ENCODE measurements at regions not wholly inside any gene's neighbourhood (a gene's known extent, or its start where the extent isn't known, plus 50 kb on each side); places are given as distances from the start of the nearest gene placed in this dataset.

GRCh38 chr3:22685597-22685996, 517.5 kb upstream of the UBE2E2 start:
- Mint-ChIP-seq H3K4me1 (no peaks in the 10 kb centered on the region), H3K27me3 (ENCODE audit: low read depth) (no peaks in the 10 kb centered on the region), H3K4me3 (no peak overlapping the region), H3K36me3 (ENCODE audit: insufficient read depth in 1 of 3, low read depth in 3 of 3) (no peaks in the 10 kb centered on the region; a peak in 2 of 7 replicates), H3K9me3 (peaks cover 0 to 2% of the 10 kb centered on the region in 2 experiments; a peak in 2 of 5 replicates), H3K27ac (no peak overlapping the region)
- Histone ChIP-seq H3K18ac (ENCODE audit: insufficient read length, low read depth, low read length) (no peak overlapping the region), H3K23ac (ENCODE audit: insufficient read length, low read depth, low read length) (no peak overlapping the region), H2AFZ (ENCODE audit: low read length) (no peak overlapping the region), H3K79me2 (ENCODE audit: insufficient read depth, low read length) (no peaks in the 10 kb centered on the region), H4K91ac (ENCODE audit: insufficient read length, low read depth, low read length) (no peak overlapping the region), H3K4me2 (ENCODE audit: insufficient read depth, insufficient read length, low read length) (no peak overlapping the region), H3K56ac (ENCODE audit: insufficient read length, low read depth, low read length) (no peak overlapping the region), H2BK12ac (ENCODE audit: insufficient read length, low read depth, low read length) (no peak overlapping the region), H4K20me1 (ENCODE audit: control insufficient read depth, insufficient read depth, insufficient read length) (no peaks in the 10 kb centered on the region), H2BK20ac (ENCODE audit: low read depth, low read length, poor library complexity, severe bottlenecking) (no peak overlapping the region), H2BK120ac (ENCODE audit: low read depth, low read length, poor library complexity, severe bottlenecking) (no peak overlapping the region), H2BK5ac (ENCODE audit: insufficient read length, low read length) (no peak overlapping the region), H3K27ac (ENCODE audit: insufficient read length, low read depth, low read length) (no peak overlapping the region), H3T11ph (ENCODE audit: low read length) (no peak overlapping the region), H4K5ac (ENCODE audit: insufficient read length, low read depth, low read length) (no peak overlapping the region), H4K8ac (replicated peaks; ENCODE audit: insufficient read length, low read depth, low read length) (no peak overlapping the region), H2AK5ac (ENCODE audit: insufficient read length, low read length) (no peak overlapping the region), H3K9ac (ENCODE audit: extremely low read depth, insufficient read length, low read length) (no peak overlapping the region), H3K23me2 (ENCODE audit: insufficient read length, low read depth, low read length, poor library complexity, severe bottlenecking) (no peaks in the 10 kb centered on the region), H3K4me1 (ENCODE audit: insufficient read depth, low read length) (no peaks in the 10 kb centered on the region), H3K14ac (ENCODE audit: insufficient read depth, low read length) (no peak overlapping the region), H3K4ac (ENCODE audit: low read depth, low read length) (no peak overlapping the region), H3K9me3 (ENCODE audit: control insufficient read depth, low read depth, low read length) (no peaks in the 10 kb centered on the region), H3K79me1 (ENCODE audit: insufficient read depth, low read depth, low read length, poor library complexity, severe bottlenecking) (no peaks in the 10 kb centered on the region), H2BK15ac (ENCODE audit: low read depth, low read length) (no peak overlapping the region), H3K27me3 (ENCODE audit: insufficient read depth, low read length) (no peaks in the 10 kb centered on the region)
- DNase-seq: no peak
- peak; percentile 58 for TF ChIP-seq CTCF (conservative IDR thresholded peaks at IDR 0.05)
- no CpG with 5 or more reads among the region's 2 CpGs for WGBS (ENCODE audit: extremely low coverage, insufficient read length, low lambda C conversion rate)
